Smooth muscle cell (in vitro differentiated cells): ENCODE measurements at regions not wholly inside any gene's neighbourhood (a gene's known extent, or its start where the extent isn't known, plus 50 kb on each side); places are given as distances from the start of the nearest gene placed in this dataset.

Experiments
- DNase-seq: peaks from one replicate; lab custom pipeline; 2025; ENCODE audit not compliant: unreplicated experiment; lab: John Stamatoyannopoulos, UW
- H2AFZ ChIP-seq: fragments of 200-600 bp; sonication (generic); 2 replicates; pipeline ENCODE4 v1.6.0; 2016; ENCODE audit warnings: antibody characterized with exemption, low read depth, mild to moderate bottlenecking
- H3F3A ChIP-seq: fragments of 200-600 bp; sonication (generic); 2 replicates; pipeline ENCODE4 v1.6.0; 2017; ENCODE audit warnings: antibody characterized with exemption, low read depth
- H3K27ac ChIP-seq: fragments of 200-600 bp; sonication (generic); 2 replicates; pipeline ENCODE4 v1.5.1; 2016; ENCODE audit warnings: low read depth, mild to moderate bottlenecking
- H3K27me3 ChIP-seq: fragments of 200-600 bp; sonication (generic); 2 replicates; pipeline ENCODE4 v1.6.1; 2016; ENCODE audit warnings: low read depth, mild to moderate bottlenecking
- H3K36me3 ChIP-seq: fragments of 200-600 bp; sonication (generic); 2 replicates; pipeline ENCODE4 v1.5.1; 2016; ENCODE audit warnings: low read depth
- H3K4me1 ChIP-seq: fragments of 200-600 bp; sonication (generic); 2 replicates; pipeline ENCODE4 v1.5.1; 2016; ENCODE audit warnings: low read depth
- H3K4me2 ChIP-seq: fragments of 200-600 bp; sonication (generic); 2 replicates; pipeline ENCODE4 v1.6.0; 2016; ENCODE audit warnings: mild to moderate bottlenecking
- H3K4me3 ChIP-seq: fragments of 200-600 bp; sonication (generic); 2 replicates; pipeline ENCODE4 v1.5.1; 2016; ENCODE audit warnings: mild to moderate bottlenecking
- H3K79me2 ChIP-seq: fragments of 200-600 bp; sonication (generic); 2 replicates; pipeline ENCODE4 v1.6.0; 2016; ENCODE audit warnings: low read depth, mild to moderate bottlenecking
- H3K9ac ChIP-seq: fragments of 200-600 bp; sonication (generic); 2 replicates; pipeline ENCODE4 v1.6.0; 2016; ENCODE audit warnings: low read depth
- H3K9me3 ChIP-seq: fragments of 200-600 bp; sonication (generic); replicated peaks from 2 replicates; pipeline ENCODE4 v1.5.1; 2016; ENCODE audit warnings: low read depth
- H4K20me1 ChIP-seq: fragments of 200-600 bp; sonication (generic); 2 replicates; pipeline ENCODE4 v1.6.0; 2016; ENCODE audit warnings: low read depth
- CTCF ChIP-seq: fragments of 200-600 bp; sonication (generic); IDR thresholded peaks from 2 replicates; pipeline ENCODE4 v1.5.1; 2017; ENCODE audit warnings: borderline replicate concordance, mild to moderate bottlenecking, antibody characterized with exemption; ENCODE audit not compliant: insufficient read depth, poor library complexity, severe bottlenecking
- WGBS: methylation state at CpG from one replicate; pipeline ENCODE4 v1.1.7; 2016; ENCODE audit warnings: low lambda C conversion rate; 5-methylcytosine and 5-hydroxymethylcytosine counted together

GRCh38 chr10:29888321-29888720, 171.1 kb downstream of the JCAD start:
- Histone ChIP-seq H3K4me1 (no peaks in the 10 kb centered on the region), H3F3A (no peaks in the 10 kb centered on the region), H3K9ac (no peak overlapping the region), H3K4me2 (no peak overlapping the region), H2AFZ (no peak overlapping the region), H3K4me3 (no peak overlapping the region), H4K20me1 (no peaks in the 10 kb centered on the region), H3K27ac (no peak overlapping the region), H3K36me3 (no peaks in the 10 kb centered on the region), H3K27me3 (no peaks in the 10 kb centered on the region), H3K79me2 (no peaks in the 10 kb centered on the region), H3K9me3 (no peaks in the 10 kb centered on the region)
- 100% methylated on average over 1 of the region's 1 CpG for WGBS
- TF ChIP-seq CTCF, result no peak
- no peak for DNase-seq

GRCh38 chr10:29886299-29886698, 173.1 kb downstream of the JCAD start:
- Histone ChIP-seq H3K27ac (no peak overlapping the region), H4K20me1 (no peaks in the 10 kb centered on the region)

GRCh38 chr10:29883231-29883630, 176.2 kb downstream of the JCAD start:
- Histone ChIP-seq H3K27me3 (no peaks in the 10 kb centered on the region), H3K36me3 (no peaks in the 10 kb centered on the region), H3K27ac (no peak overlapping the region), H3K9ac (no peak overlapping the region), H3F3A (no peaks in the 10 kb centered on the region), H3K9me3 (no peaks in the 10 kb centered on the region), H3K4me1 (no peaks in the 10 kb centered on the region), H4K20me1 (no peaks in the 10 kb centered on the region), H3K79me2 (no peaks in the 10 kb centered on the region), H3K4me2 (no peak overlapping the region), H3K4me3 (no peak overlapping the region), H2AFZ (no peak overlapping the region)
- WGBS, result 90% methylated on average over 3 of the region's 3 CpGs
- no peak for TF ChIP-seq CTCF
- no peak for DNase-seq

More at GRCh38 chr10:29886299-29886698, 173.1 kb downstream of the JCAD start:
- Histone ChIP-seq H3K27me3 (no peaks in the 10 kb centered on the region), H3K9me3 (no peaks in the 10 kb centered on the region), H2AFZ (no peak overlapping the region), H3K79me2 (no peaks in the 10 kb centered on the region), H3F3A (no peaks in the 10 kb centered on the region), H3K4me3 (no peak overlapping the region), H3K4me2 (no peak overlapping the region), H3K4me1 (no peaks in the 10 kb centered on the region), H3K9ac (no peak overlapping the region), H3K36me3 (no peaks in the 10 kb centered on the region)
- DNase-seq, result no peak
- no peak for TF ChIP-seq CTCF
- 37% methylated on average over 3 of the region's 3 CpGs for WGBS

GRCh38 chr10:29882766-29883165, 176.6 kb downstream of the JCAD start:
- H2AFZ ChIP-seq, result no peak overlapping the region
- H3K27ac ChIP-seq, result no peak overlapping the region
- TF ChIP-seq CTCF, result no peak
- no peak overlapping the region for H3K4me3 ChIP-seq
- WGBS, result 90% methylated on average over 7 of the region's 7 CpGs
- no peak for DNase-seq
- H3K36me3 ChIP-seq, result no peaks in the 10 kb centered on the region
- H3K4me2 ChIP-seq, result no peak overlapping the region
- H3K9ac ChIP-seq, result no peak overlapping the region
- no peaks in the 10 kb centered on the region for H3K9me3 ChIP-seq
- H3F3A ChIP-seq, result no peaks in the 10 kb centered on the region
- H3K27me3 ChIP-seq, result no peaks in the 10 kb centered on the region
- no peaks in the 10 kb centered on the region for H3K4me1 ChIP-seq
- H4K20me1 ChIP-seq, result no peaks in the 10 kb centered on the region
- H3K79me2 ChIP-seq, result no peaks in the 10 kb centered on the region
